GM19452 (cell line): ENCODE measurements at regions not wholly inside any gene's neighbourhood (a gene's known extent, or its start where the extent isn't known, plus 50 kb on each side); places are given as distances from the start of the nearest gene placed in this dataset.

Experiments used
- ATAC-seq: cut with Tn5 transposase; IDR thresholded peaks from one replicate; pipeline ENCODE4 v1.9.1; 2021; ENCODE audit not compliant: unreplicated experiment

DNA sequence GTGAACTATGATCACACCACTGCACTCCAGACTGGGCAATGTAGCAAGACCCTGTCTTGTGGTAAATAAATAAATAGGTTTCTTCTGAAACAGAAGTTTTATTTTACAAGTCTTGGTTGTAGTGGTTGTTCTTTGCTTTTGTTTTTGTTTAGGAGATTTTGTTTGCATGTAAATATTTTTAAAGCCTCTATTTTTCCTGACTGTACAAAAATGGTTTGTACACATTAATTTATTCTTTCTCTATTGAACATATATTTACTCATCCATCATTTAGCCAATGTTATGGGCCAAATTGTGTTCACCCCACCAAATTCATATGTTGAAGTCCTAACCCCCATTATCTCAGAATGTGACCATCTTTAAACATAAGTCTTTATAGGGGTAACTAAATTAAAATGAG is 580.1 kb downstream of the EPHA4 start:
- ATAC-seq, result no peak

DNA sequence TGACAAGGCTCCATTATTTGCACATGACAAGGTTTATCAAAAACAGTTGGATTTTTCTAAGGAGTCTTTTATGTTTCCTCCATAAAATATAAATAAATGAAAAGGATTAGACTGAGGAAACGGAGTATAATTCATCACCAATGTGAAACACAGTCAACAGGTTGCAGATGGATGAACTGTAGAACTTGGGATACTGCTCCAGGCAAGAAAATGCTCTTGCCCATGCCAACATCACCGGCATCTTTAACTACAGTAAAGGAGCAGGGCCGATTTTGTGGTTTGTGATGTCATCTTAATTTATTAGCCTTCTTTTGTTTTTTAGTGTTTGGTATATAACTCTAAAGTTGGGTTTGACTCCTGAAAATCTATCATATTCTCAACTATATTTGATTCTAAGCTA is 577.3 kb downstream of the EPHA4 start:
- no peak for ATAC-seq

DNA sequence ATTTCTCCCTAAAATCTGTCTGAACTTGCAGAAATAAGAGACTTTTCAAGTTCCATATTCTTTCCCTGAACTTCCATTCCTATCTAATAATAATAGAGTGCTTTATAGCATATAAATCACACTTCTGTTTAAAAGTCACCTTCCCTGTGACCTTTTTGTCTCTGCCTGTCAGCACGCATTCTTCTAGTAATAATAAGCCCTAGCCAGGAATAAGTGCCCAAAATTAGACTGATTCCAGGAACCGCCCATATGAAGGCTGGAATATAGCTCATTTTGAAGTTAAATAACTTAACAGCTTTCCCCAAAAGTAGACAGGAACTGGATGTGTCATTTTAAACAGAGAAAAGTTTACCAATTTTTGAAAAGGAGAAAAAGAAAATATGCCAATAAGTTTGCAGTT is 576.5 kb downstream of the EPHA4 start:
- ATAC-seq, result no peak

DNA sequence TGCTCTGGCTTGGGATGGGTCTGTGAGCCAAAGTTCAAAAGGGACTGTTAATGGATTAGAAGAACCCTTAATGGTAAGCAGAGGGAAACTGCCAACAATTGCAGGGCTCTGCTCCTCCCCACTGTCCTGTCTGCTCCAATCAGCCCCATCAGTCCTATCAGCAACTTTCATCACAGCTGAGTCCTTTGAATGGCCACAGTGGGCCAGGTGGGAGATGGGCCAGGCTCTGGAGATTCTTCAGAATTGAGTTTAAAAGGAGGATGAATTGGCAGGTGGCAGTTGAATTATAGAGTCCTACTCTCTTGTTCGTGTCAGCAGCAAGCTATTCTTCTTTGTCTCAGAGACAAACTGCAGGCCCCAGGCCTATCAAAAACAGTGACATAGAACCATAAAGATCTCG is 573.9 kb downstream of the EPHA4 start:
- ATAC-seq, result no peak

DNA sequence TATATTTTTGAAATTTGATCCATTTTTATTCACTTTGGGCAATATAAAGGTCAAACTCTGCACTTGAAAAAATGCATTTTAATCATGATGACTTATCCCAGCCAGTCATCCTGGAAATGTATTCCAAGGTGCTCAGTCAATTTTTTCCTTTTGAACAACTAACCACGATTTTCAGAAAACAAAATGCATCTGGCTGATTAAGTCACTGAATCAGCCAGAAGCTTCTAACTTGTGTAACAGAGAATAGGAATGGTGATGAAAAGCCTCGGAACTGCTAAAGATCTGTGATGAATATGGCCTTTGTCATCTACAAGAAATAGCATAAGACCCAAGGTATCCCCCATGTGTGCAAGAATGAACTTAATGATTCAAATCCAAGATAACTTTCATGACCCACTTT is 572.7 kb downstream of the EPHA4 start:
- no peak for ATAC-seq

DNA sequence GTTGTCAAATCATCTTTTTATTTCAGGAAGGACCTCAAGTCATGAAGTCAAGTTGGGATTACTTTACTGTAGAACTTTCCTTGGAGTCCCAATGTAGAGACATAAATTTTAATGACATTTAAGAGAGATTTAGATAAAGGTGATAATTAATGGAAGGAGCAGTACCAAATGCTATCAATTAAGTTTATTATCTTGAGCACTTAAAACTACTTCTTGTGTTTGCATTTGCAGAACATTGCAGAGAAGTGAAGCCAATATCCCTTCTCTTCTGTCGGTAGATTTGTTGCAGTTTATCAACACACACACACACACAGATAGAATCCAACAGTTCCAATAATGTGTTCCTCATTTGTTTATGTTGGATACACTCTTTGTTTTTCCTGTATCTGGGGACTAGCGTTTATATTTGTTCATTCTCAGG is 570.7 kb downstream of the EPHA4 start:
- ATAC-seq, result no peak

DNA sequence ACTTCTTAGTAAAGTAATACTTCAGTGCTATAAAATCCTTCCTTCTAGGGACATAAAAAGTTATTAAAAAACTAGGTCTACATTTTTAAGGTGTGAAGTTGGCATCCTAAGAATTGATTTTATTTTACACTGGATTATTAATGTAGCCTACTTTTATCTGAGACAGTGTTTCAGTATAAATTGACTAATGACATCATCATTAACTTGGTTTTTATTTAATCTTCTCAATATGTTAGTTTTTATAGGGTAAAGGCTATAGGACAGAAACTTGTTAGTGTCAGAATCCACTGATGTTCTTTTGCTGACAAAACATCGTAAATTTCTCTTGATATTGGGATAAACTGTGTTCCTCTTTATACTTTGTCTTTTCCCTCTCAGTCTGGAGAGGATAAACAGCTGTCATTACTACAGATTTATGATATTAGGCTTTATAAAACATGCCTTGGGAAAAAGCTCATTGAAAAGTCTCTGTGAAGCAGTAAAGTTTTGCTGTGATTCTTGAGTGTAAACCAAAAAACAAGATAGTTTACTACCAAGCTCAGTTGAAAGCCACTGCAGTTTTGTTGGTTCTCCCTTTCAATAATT is 569.9 kb downstream of the EPHA4 start:
- no peak for ATAC-seq

DNA sequence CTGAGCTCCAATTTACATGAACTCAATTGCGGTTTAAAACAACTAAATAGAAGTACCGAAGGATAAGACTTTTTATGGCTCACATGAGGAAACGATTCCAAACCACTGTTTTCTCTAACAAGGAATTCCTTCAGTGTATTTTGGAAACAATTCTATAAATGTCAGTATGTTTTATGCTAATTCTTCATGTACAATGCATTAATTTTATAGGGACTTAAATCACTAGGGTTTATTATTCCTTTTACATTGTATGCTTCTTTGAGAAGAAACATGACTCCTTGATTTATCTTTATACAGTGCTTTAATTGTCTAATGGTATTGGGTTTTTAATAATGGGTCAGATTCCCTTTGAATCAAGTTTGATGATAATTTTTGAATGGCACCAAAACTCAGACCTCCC is 566.8 kb downstream of the EPHA4 start:
- no peak for ATAC-seq

DNA sequence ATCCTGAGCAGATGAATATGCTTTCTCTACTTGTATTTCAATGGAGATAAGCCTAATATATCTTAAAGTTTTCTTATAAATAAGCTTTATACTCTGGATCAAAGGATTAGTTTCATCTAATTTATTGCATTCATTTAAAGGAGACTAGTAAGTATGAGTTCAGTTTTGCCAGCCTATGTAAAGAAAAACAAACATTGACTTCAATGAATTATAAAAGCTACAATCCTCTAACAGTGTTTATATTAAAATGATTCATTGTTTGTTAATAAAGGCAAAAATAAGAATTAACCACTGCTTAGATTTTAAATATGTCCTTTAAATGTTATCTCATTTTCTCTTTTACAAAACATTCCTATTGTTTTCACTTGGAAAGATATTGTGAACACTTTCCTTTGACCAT is 566.0 kb downstream of the EPHA4 start:
- no peak for ATAC-seq

DNA sequence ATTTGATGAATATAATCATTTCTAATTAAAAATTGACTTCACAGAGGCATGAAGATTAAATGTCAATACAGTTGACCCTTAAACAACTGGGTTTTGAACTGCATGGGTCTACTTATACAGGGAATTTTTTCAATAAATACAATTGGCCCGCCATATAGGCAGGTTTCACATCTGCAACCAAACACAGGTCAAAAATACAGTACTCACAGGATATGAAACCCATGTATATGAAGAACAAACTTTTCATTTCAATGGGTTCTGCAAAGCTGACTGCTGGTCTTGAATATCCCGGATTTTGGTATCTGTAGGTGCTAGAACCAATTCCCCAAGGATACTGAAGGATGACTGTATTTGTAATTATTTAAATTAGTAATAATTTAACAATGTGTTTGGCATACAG is 555.6 kb downstream of the EPHA4 start:
- ATAC-seq, result no peak

DNA sequence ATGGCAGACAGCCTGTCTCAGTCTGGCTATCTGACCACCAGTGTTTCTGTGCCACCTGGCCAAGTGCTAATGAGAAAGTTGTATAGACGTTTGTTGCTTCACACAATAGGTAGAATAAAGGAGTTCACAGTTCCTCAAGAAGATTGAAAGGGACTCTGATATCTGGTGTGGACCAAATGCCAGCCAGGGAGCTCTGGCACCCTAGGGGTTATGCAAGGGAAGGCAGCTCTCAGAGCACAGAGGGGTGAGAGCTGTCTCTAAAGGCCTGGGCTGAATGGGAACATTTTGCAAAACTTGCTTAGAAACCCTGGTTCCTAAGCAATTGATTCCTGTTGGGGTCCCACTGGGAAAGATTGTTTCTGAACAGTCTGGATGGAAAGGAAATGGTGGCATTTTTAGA is 553.8 kb downstream of the EPHA4 start:
- no peak for ATAC-seq

DNA sequence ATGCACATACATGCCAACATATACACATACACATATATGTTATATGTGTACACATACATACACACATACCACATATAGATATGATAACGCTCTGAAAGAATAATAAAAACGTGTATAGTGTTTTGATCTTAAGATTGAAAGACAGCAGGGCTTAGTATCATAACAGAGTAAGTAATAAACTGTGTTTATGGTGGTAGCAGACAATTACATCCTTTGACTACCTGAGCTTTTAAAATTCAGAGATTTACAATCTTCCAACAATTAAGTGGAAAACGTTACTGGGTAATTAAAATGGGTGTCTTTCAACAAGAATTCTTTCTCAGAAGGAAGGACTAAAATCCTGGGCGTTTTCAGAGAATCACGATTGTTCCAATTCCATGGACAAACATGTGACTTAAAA is 552.4 kb downstream of the EPHA4 start:
- no peak for ATAC-seq

DNA sequence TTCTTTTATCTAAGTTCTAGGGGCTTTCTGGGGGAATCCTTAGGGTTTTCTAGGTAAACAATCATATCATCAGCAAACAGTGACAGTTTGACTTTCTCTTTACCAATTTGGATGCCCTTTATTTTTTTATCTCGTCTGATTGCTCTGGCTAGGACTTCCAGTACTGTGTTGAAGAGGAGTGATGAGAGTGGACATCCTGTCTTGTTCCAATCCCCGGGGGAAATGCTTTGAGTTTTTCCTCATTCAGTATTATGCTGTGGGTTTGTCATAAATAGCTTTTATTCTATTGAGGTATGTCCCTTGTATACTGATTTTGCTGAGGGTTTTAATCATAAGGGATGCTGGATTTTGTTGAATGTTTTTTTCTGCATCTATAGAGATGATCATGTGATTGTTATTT is 549.5 kb downstream of the EPHA4 start:
- ATAC-seq, result no peak

DNA sequence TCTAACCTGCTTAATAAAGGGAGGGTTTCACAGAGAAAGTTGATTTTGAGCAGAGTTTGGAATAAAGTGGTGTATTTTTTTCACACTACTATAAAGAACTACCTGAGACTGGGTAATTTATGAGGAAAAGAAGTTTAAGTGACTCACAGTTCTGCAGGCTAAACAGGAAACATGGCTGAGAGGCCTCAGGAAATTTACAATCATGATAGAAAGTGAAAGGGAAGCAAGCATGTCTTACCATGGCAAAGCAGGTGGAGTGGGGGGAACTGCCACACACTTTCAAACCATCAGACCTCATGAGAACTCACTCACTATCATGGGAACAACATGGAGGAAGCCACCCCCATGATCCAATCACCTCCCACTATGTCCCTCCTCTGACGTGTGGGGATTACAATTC is 546.7 kb downstream of the EPHA4 start:
- no peak for ATAC-seq

DNA sequence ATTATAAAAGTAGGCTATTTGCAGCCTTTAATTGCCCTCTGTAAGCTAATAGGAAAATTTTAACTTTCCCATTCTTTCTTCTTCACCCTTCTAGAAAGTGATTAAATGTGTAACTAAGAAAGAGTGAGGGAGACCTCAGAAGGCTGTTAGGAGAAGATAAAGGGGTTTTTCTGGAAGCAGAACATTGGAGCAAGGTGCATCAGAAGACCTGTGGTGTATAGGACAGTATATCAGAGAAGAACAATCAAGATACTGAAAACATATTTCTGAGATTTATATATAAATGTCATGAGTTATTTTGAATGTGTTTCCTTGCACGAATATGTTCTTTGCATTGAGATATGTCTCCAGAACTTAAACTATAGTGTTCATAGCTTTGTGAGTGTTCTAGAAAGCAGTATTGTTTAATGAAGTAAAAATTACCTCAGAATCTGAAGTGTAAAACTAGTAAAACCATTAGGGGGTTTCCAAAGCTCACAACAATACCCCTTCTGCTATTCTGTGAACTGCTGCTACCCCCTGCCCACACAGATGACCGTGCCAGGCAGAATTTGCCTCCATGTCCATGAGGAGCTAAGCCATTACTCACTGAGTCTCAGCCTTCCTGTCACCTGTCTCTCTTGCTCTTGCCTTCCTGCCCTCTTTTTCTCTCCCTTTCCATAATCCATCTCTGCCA is 537.9 kb downstream of the EPHA4 start:
- no peak for ATAC-seq

DNA sequence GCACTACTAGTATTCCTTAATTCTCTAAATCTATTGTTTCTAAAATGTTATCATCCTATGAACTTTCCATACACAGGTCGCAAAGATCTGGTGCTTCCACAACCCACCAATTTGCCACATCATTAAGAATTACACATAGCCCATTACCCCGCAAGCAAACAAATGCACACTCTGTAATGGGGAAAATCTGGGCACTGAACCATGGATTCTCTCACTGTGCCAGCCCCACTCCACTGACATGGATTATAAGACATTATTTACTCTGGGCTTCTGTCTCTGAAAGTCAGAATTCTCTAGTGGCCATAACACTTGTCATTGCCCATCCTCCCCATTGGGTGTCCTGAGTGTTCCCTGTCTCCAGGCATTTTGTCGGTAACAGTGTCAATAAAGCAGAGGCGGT is 537.1 kb downstream of the EPHA4 start:
- ATAC-seq, result no peak

DNA sequence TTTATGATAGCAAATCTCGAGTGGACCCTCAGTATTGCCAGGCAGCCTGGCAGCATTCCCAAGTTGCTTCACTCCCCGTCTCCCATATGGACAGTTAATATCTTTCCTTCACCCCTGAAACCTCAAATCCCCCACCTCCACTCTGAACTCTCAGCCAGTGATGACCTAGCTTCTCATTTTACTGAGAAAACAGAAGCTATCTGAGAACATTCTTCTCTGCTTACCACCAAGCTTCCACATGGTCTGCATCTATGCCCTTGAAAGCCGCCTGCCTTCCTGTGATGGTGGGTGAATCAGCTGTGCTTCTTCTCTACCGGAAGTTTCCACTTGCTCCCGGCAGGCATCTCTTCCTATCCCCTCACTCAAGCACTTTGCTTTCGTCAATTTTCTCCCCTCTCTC is 529.2 kb downstream of the EPHA4 start:
- no peak for ATAC-seq

DNA sequence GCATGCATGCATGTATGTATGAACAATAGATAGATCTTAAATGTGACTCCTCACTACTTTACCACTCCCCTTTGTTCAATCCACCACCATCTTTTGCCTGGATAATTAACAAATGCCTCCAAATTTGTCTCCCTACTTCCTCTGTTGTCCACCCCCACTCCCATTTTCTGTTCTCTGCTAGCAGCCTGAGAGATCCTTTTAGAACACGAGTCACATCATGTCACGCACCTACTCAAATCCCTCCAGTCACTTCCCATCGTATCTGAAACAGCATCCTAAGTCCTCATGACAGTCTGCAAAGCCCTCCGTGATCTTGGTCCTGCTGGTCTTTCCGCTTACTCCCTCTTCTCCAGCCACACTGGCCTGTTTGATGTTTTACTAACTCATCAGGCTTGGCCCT is 527.3 kb downstream of the EPHA4 start:
- no peak for ATAC-seq

DNA sequence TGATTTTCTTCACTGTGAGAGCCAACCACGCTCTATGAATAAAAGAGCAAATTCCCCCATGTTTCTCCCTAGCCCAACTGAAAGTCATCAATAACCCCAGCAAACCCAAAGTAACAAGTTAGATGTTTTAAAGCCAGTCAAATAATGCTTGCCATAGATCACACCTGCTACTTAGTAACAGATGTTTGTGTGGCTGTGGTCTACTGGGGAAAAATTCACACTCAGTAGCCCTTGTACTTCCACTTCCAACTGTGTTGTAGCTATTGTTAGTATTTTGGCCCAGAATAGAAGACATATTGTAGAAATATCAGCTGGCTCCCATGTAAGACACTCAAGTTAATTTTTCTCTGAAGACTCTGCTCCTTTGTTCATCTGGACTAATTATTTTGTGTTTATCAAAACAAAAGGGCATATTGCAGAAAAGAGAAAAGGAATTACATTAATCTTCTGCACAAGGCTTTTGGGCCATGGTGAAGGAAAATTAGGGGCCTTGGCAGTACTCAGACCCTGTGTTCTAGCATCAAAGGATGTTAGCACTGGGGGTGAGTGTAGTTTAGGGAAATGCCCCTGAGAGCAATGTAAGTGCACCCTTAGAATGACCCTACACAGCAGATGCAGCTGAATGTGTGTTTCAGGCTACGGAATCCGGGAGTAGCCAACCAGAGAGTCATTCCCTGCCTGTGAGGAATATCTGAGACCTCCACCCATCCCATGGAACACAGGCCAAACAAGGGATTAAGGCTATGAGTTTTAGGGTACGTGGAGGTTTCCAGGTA is 521.9 kb downstream of the EPHA4 start:
- no peak for ATAC-seq

DNA sequence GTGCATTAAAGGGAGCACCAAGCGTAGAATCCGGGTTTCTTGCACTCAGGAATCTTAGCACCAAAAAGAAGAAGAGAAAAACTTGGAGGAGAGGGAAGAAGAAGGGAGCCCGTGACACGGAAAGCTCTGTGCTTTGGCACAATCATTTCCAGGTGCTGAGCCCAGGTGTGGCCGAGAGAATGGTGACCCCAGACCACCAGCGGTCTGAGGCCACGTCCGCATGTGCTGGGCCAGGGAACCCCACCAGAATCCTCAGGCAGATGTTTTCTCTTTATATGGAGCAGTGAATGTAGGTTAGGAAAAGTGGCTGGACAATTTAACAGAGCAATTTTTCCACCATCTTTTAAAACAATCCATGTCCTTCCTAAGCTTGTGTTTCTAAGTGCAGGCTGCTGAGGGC is 520.9 kb downstream of the EPHA4 start:
- no peak for ATAC-seq

DNA sequence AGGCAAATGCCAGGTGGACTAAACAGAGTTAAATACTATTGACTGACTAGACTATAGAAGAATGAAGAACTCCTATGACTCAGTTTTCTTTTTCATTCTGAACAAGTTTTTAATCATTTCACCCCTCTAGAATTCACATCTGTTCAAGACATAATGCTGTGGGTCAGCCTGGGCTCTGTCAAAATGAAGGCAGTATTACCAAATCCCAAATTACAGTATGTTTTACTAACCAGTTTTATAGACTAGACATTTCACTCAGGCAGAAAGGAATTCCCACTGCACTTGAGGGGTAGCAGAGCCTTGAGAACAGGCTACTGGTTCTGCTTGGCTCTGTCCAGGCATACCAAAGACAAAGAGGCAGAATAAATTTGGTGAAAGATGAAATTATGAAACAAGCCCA is 511.7 kb downstream of the EPHA4 start:
- ATAC-seq, result no peak

DNA sequence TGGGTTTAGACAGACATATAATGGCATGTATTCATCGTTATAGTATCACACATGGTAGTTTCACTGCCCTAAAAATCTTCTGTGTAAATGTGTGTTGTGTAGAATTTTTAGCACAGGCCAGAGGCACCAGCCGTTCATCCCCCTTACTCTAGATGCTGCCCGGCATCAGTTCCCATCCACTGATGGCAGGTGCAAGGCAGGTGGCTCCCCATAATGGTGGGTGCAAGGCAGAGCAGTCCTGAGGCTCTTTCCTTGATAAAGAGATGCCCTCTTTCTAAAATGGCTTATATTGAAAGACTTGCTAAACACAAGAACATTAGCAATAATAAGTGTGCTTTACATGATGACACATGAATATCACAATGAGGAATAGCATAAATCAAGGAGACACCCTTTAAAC is 508.5 kb downstream of the EPHA4 start:
- ATAC-seq, result no peak
